NOMO-1 (cell line): ENCODE measurements at regions not wholly inside any gene's neighbourhood (a gene's known extent, or its start where the extent isn't known, plus 50 kb on each side); places are given as distances from the start of the nearest gene placed in this dataset.
"Not testable (repeated sequence)": the region's sequence is repeated elsewhere in the genome, so short reads cannot be mapped to it uniquely, and the experiment has no call there.

ENCODE experiments used
- DNase-seq, 2 experiments: peaks; one replicate each; lab custom pipeline; 2025; ENCODE audit not compliant: unreplicated experiment in 2 of 2; lab: John Stamatoyannopoulos, UW

GRCh38 chr2:72032481-72033041, 115.1 kb downstream of the CYP26B1 start:
- no peak for DNase-seq

GRCh38 chr2:72031346-72032110, 116.1 kb downstream of the CYP26B1 start:
- DNase-seq, result no peak

- DNase-seq, result no peak
Measured at GRCh38 chr2:72028996-72029395, 118.7 kb downstream of the CYP26B1 start.

- no peak for DNase-seq
Measured at GRCh38 chr2:72028351-72028995, 119.2 kb downstream of the CYP26B1 start.

- no peak for DNase-seq
Measured at GRCh38 chr2:72027426-72028161, 120.1 kb downstream of the CYP26B1 start.

GRCh38 chr2:72026819-72027425, 120.7 kb downstream of the CYP26B1 start:
- no peak for DNase-seq

DNA sequence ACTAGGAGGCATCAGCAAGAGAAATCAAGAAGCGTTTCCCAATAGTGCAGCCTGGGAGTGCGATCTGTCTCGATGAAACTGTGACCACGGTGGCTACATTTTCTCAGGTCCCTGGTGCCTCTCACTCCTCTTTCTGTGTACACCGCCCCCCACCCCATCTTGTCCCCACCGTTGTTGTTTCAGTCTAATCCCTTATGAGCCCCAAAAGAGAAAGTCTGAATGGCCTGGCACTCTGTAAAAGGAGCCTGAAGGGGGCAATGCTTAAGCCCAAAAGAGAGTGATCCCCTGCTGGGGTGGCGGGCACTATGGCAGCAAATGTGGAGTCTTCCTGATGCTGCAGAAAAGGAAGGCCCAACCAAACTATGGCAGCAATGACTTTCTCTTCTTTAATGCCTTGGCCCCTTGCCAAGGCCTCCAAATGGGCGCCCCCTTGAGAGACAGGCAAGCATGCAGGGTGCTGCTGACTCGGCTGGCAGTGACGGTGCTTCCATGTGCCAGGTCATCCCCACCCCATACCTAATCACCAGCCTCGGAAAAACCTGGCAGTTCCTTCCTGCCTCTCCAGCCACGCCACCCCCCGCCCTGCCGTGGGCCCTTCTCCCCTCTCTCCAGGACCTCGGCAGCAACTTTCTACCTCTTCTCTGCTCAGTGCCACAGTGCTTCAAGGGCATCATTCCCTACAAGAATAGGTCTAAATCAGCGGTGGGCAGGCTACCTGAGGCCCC, 123.0 kb downstream of the CYP26B1 start:
- no peak for DNase-seq

DNA sequence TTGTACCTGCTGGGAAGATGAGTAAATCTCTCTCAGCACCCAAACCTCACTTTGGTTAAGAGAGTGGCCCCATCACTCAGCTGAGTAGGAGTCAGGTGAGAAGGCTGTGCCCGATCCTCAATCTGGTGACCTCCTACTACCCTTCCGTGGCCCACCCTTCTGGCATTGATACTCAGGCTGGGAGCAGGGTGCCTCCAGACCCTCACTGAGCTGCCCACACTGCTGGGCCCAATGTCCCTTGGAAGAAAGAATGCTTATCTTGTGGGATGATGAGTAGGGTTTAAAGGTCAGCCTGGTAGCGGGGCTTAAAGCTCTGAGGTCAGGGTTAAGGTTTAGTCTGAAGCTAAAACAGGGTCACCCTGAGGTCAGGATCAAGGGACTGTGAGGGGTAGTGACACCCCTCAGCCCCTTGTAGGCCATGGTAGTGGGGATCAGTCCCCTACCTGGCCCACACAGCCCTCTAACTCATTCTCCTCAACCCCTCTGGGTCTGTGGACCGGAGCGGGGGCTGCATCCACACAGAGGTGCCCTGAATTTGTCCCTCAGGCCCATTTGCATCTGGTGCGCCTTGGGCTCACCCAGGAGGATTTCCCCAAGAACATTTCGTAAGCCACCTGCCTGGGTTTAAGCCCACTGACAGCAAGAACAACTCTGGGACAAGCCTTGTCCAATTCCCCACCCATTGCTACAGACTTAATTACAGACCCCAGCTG, 123.8 kb downstream of the CYP26B1 start:
- no peak for DNase-seq

GRCh38 chr2:72021371-72021770, 126.3 kb downstream of the CYP26B1 start:
- DNase-seq, result not testable (repeated sequence)

GRCh38 chr2:72015266-72015665, 132.4 kb downstream of the CYP26B1 start:
- no peak for DNase-seq

DNA sequence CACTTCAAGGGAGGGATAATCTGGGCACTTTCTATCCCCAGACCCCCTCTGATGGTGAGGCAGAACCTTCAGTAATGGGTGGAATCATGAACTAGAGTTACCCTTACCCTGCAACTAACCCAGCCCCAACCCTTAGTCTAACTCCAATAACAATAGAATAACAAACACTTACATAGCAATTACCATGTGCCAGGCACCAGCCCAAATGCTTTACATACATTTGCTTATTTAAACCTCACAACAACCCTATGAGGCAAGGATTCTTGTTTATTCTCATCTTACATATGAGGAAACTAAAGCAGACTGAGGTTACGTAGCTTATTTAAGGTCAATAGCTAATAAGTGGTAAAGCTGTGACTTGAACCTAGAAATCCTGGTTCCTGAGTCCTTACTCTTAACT, 132.8 kb downstream of the CYP26B1 start:
- DNase-seq, result no peak

DNA sequence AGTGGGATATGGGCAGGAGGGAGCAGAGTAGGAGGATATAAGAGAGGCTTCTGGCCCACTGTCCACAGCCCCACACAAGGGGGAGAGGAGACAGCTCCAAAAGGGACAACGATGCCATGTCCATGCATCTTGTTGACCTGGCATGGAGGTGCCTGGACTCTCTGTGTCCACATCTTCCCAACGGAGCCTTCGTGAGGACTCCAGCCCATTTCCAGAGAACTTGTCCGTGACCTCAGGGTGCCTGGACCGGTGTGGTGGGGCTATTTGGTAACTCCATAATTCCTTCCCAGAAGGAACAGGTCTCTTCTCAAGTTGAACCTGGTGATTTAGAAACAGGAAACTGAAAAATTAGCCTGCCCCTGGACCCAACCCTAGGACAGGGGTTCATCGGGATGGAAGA, 133.9 kb downstream of the CYP26B1 start:
- no peak for DNase-seq

GRCh38 chr2:72012886-72013574, 134.6 kb downstream of the CYP26B1 start:
- DNase-seq, result no peak

DNA sequence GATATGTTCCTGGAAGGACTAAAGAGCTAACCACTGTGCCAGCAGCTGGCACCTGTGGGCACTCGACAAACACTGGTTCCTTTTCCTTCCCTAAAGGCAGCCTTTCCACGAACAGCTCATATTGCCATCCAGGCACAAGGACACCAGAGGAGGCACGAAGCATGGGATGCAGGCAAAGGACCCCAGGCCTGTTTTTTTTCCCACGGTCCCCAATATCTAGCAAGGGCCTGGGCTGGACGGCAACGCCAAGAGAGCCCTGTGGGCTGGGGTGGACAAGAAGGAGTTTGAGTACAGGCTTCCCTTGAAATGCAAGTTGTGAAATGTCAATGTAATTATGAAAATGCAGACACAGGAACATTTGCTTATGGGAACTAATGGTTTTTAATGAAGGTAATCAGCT, 135.9 kb downstream of the CYP26B1 start:
- DNase-seq, result no peak

GRCh38 chr2:72011370-72011689, 136.3 kb downstream of the CYP26B1 start:
- no peak for DNase-seq

DNA sequence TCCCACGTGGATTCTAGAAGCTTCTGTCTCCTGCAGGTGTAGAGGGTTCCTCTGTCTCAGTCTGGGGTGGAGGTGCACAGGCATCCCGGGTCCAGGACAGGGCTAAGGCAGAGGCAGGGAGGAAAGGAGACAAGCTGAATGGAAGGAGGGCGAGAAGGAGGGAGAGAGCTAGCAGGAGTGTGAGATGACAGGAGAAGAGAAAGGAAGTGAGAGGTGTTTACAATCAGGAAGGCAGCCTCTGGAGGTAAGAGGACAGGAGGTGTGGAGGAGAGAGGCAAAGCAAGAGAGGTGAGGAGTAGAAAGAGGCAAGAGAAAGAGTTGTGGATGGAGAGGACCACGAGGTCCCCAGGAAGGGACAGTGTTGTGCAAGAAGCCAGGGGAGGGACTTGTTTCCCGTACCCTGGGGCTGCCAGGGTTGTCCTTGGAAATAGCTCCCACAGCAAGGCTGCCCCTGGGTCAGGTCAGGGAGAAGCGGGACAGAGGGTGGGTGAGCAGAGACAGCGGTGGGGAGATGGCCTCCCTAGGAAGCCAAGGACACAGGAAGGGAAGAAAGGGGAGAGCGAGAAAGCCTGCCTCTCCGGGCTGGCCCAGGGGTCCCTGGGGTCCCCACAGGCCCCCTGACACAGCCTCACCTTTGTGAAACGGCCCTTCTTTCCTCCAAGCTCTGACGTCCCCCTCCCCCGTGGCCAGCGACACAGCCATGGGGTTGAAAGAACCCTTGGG, 136.9 kb downstream of the CYP26B1 start:
- DNase-seq, result no peak

GRCh38 chr2:72008608-72009007, 139.1 kb downstream of the CYP26B1 start:
- DNase-seq, result no peak

GRCh38 chr2:72007402-72007801, 140.3 kb downstream of the CYP26B1 start:
- DNase-seq, result no peak
